A673 (cell line): ENCODE measurements at regions not wholly inside any gene's neighbourhood (a gene's known extent, or its start where the extent isn't known, plus 50 kb on each side); places are given as distances from the start of the nearest gene placed in this dataset.

Experiments
- BruUV-seq: library from RNA; stranded (reverse); fragments of 400-500 nt; replicated peaks from 2 replicates; lab custom pipeline; 2021; lab: Mats Ljungman, UMichigan
- CTCF ChIA-PET: fragments of 300-600 bp; sonication (Branson Sonifier 250); formaldehyde crosslinking; loops from one replicate; lab custom pipeline; 2022; ENCODE audit warnings: antibody characterized with exemption; lab: Charles Lee
- POLR2A ChIA-PET: fragments of 300-600 bp; sonication (Branson Sonifier 250); formaldehyde crosslinking; loops from one replicate; lab custom pipeline; 2022; ENCODE audit warnings: antibody characterized with exemption; ENCODE audit not compliant: low non-redundant PET; lab: Charles Lee
- DNase-seq: peaks from one replicate; pipeline ENCODE4 v3.0.0-alpha.2; 2015; ENCODE audit warnings: low spot score
- H3K27ac ChIP-seq: fragments of 200-600 bp; sonication (generic); 2 replicates; pipeline ENCODE4 v1.5.1; 2016; ENCODE audit warnings: mixed run types, low read depth, mild to moderate bottlenecking, mixed read lengths, antibody characterized with exemption, low read length; ENCODE audit not compliant: poor library complexity, severe bottlenecking
- H3K27me3 ChIP-seq: fragments of 200-600 bp; sonication (generic); replicated peaks from 2 replicates; pipeline ENCODE4 v1.6.1; 2017; ENCODE audit warnings: mixed run types, low read depth, mild to moderate bottlenecking, mixed read lengths, antibody characterized with exemption, low read length; ENCODE audit not compliant: insufficient read depth, poor library complexity
- H3K36me3 ChIP-seq: fragments of 200-600 bp; sonication (generic); 2 replicates; pipeline ENCODE4 v1.6.1; 2016; ENCODE audit warnings: mixed run types, mild to moderate bottlenecking, mixed read lengths, antibody characterized with exemption, low read length; ENCODE audit not compliant: insufficient read depth, poor library complexity, severe bottlenecking
- H3K4me1 ChIP-seq: fragments of 200-600 bp; sonication (generic); 2 replicates; pipeline ENCODE4 v1.6.1; 2017; ENCODE audit warnings: mixed run types, mild to moderate bottlenecking, mixed read lengths, antibody characterized with exemption, low read length; ENCODE audit not compliant: insufficient read depth, poor library complexity, severe bottlenecking
- H3K4me3 ChIP-seq: fragments of 200-600 bp; sonication (generic); 2 replicates; pipeline ENCODE4 v1.5.1; 2016; ENCODE audit warnings: low read depth, mixed run types, mild to moderate bottlenecking, mixed read lengths, low read length; ENCODE audit not compliant: poor library complexity, severe bottlenecking
- H3K9me3 ChIP-seq: fragments of 200-600 bp; sonication (generic); 2 replicates; pipeline ENCODE4 v1.6.1; 2016; ENCODE audit warnings: mixed run types, low read depth, mild to moderate bottlenecking, mixed read lengths, antibody characterized with exemption, low read length; ENCODE audit not compliant: poor library complexity, severe bottlenecking
- EZH2 ChIP-seq: fragments of 200-600 bp; sonication (generic); IDR thresholded peaks from 2 replicates; pipeline ENCODE4 v1.6.1; 2017; ENCODE audit warnings: borderline replicate concordance, low read depth, mild to moderate bottlenecking, mixed read lengths, antibody characterized with exemption, low read length; ENCODE audit not compliant: poor library complexity, severe bottlenecking
- intact Hi-C: fragments of 100-400 bp; cut with micrococcal nuclease; formaldehyde crosslinking; loops from one replicate; pipeline ENCODE4 v1.10.0; 2022; ENCODE audit not compliant: unreplicated experiment
- TF ChIP-seq, protein P1 (sequence below): fragments of 300-800, 200-600 bp; sonication (generic); conservative IDR thresholded peaks from 2 replicates; pipeline ENCODE4 v1.5.1; 2017; ENCODE audit warnings: low read depth, mild to moderate bottlenecking, antibody characterized with exemption, low read length, moderate library complexity, mixed read lengths

DNA sequence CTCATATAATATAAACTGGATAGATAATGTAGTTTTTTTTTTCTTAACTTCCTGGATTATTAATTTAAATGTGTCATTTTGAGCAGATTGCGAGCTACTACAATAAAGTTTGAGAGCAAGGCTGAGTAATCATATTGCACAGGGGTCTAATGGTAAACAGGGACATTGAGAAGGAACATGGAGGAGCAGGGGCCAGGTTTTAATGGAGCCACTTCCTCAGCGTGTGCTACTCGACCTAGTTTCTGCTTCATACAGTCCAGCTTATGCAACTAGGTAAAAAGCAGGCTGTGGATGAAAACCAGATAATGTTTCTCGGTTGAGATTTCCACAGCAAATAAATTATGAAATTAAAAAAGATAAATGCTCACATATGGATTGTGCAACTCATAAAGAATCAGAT is 1915.7 kb upstream of the CELF4 start:
- Histone ChIP-seq H3K27me3 (no peaks in the 10 kb centered on the region), H3K4me3 (no peak overlapping the region), H3K27ac (no peak overlapping the region), H3K36me3 (no peaks in the 10 kb centered on the region), H3K9me3 (no peaks in the 10 kb centered on the region), H3K4me1 (no peaks in the 10 kb centered on the region)
- no peak for DNase-seq
- intact Hi-C loops: no loop called here
- no TSS peak for BruUV-seq
- ChIA-PET POLR2A (no interaction called here), CTCF (no interaction called here)
- no peak for TF ChIP-seq EZH2
- TF ChIP-seq, protein P1, sequence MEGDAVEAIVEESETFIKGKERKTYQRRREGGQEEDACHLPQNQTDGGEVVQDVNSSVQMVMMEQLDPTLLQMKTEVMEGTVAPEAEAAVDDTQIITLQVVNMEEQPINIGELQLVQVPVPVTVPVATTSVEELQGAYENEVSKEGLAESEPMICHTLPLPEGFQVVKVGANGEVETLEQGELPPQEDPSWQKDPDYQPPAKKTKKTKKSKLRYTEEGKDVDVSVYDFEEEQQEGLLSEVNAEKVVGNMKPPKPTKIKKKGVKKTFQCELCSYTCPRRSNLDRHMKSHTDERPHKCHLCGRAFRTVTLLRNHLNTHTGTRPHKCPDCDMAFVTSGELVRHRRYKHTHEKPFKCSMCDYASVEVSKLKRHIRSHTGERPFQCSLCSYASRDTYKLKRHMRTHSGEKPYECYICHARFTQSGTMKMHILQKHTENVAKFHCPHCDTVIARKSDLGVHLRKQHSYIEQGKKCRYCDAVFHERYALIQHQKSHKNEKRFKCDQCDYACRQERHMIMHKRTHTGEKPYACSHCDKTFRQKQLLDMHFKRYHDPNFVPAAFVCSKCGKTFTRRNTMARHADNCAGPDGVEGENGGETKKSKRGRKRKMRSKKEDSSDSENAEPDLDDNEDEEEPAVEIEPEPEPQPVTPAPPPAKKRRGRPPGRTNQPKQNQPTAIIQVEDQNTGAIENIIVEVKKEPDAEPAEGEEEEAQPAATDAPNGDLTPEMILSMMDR: no peak

DNA sequence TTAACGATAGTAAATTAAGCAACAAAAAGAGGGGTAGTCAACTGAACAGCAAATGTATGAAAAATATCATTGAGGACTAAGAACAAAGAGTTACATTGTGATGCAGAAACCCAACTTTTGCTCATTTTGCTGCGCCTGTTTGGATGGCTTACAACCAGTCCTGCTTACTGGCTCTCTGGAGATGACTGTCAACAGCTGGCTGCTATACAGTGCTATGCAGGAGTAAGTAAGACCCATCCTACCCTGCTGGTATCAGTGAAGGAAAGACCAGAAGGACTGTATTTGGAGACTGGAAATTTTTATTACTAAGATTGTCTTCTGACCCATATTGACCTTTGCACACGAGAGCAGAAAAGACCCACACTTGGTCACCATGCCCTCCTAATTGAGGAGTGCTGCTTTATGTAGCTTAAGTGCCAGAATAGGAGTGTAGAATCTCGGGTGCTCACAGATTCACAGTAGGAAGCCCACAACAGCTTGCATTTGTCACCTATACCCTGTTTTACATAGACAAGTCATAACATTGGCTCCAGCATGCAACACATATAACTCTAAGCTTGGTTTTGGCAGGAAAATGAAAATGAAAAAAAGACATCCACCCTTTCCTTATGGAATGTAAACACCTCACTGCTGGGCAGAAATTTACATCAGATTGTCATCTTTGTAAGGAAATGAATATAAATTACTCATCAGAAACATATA is 1915.0 kb upstream of the CELF4 start:
- ChIA-PET POLR2A (no interaction called here), CTCF (no interaction called here)
- no peak overlapping the region for H3K4me3 ChIP-seq
- no TSS peak for BruUV-seq
- intact Hi-C loops: no loop called here
- H3K9me3 ChIP-seq: no peaks in the 10 kb centered on the region
- H3K36me3 ChIP-seq: no peaks in the 10 kb centered on the region
- DNase-seq: no peak
- no peak overlapping the region for H3K27ac ChIP-seq
- no peaks in the 10 kb centered on the region for H3K4me1 ChIP-seq
- TF ChIP-seq EZH2: no peak
- no peaks in the 10 kb centered on the region for H3K27me3 ChIP-seq

DNA sequence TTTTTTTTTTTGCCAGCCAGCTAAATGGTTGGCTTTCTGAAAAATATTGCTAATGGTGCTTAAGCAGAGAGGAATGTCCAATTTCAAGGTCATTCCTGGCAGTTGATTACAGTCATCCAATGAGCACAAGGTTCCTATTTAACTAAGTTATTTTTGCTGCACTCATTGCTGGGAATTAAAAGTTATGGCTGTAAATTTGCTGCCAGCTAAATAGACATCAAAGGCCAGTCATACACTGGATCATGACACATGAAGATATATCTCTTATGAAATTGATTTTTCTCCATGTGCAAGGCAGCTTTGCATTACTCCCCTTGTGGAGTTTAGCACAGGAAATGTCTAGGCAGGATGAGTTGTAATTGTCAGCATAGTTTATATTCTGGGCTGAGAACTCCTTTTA is 1898.4 kb upstream of the CELF4 start:
- intact Hi-C loops: no loop called here
- H3K9me3 ChIP-seq: no peaks in the 10 kb centered on the region
- ChIA-PET CTCF (no interaction called here), POLR2A (no interaction called here)
- H3K4me3 ChIP-seq: no peak overlapping the region
- no peaks in the 10 kb centered on the region for H3K4me1 ChIP-seq
- TF ChIP-seq, protein P1: no peak
- TF ChIP-seq EZH2: no peak
- no peak for DNase-seq
- no peaks in the 10 kb centered on the region for H3K27me3 ChIP-seq
- BruUV-seq: no TSS peak
- no peaks in the 10 kb centered on the region for H3K36me3 ChIP-seq
- no peak overlapping the region for H3K27ac ChIP-seq

DNA sequence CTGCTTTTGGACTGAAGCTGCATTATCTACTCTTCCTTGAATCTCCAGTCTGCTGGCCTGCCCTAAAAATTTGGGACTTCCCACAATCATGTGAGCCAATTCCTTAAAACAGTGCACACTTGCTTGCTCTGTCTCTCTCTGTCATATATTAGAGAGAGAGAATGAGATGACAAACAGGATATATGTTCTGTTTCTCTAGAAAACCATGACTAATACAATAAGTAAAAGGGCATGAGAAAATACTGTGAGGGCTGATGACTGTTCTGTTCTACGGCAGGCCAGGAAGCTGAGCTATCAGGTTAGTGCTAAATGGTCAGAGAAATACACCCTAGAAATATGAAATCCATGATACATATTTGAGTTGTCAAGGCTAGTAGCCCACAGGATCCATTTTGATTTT is 1896.8 kb upstream of the CELF4 start:
- POLR2A ChIA-PET: no interaction called here
- no TSS peak for BruUV-seq
- no peaks in the 10 kb centered on the region for H3K9me3 ChIP-seq
- H3K4me3 ChIP-seq: no peak overlapping the region
- no peaks in the 10 kb centered on the region for H3K27me3 ChIP-seq
- no peaks in the 10 kb centered on the region for H3K4me1 ChIP-seq
- DNase-seq: no peak
- no peak overlapping the region for H3K27ac ChIP-seq
- CTCF ChIA-PET: no interaction called here
- TF ChIP-seq EZH2: no peak
- TF ChIP-seq, protein P1: no peak
- intact Hi-C loops: no loop called here
- H3K36me3 ChIP-seq: no peaks in the 10 kb centered on the region
